IMR-90 (cell line): ENCODE measurements at regions not wholly inside any gene's neighbourhood (a gene's known extent, or its start where the extent isn't known, plus 50 kb on each side); places are given as distances from the start of the nearest gene placed in this dataset.

Experiments used
- ATAC-seq: fragments of 200-7000 bp; cut with Tn5 transposase; 2 replicates; pipeline ENCODE4 v1.9.1; 2020; ENCODE audit warnings: low read depth, mild to moderate bottlenecking, moderate library complexity
- BruUV-seq: library from RNA; stranded (reverse); fragments of 400-500 nt; replicated peaks from 2 replicates; lab custom pipeline; 2021; lab: Mats Ljungman, UMichigan
- CTCF ChIA-PET: fragments of 300-600 bp; formaldehyde crosslinking; extraction: SDS; loops from one replicate; lab custom pipeline; 2021; ENCODE audit warnings: antibody characterized with exemption; lab: Yijun Ruan, JAX
- POLR2A ChIA-PET: fragments of 300-600 bp; sonication (Branson Sonifier 250); formaldehyde crosslinking; loops from one replicate; lab custom pipeline; 2022; ENCODE audit warnings: antibody characterized with exemption; ENCODE audit not compliant: unreplicated experiment; lab: Charles Lee
- DNase-seq: peaks from one replicate; pipeline ENCODE4 v3.0.0; 2013
- H2AFZ ChIP-seq: replicated peaks from 2 replicates; pipeline ENCODE3; 2013; ENCODE audit warnings: low read length, mild to moderate bottlenecking; ENCODE audit not compliant: poor library complexity
- H2AK5ac ChIP-seq: 2 replicates; pipeline ENCODE4 v1.6.1; 2013; ENCODE audit warnings: low read depth, low read length, inconsistent platforms
- H2AK9ac ChIP-seq: replicated peaks from 2 replicates; pipeline ENCODE3; 2013; ENCODE audit warnings: mild to moderate bottlenecking, low read depth, low read length, moderate library complexity; ENCODE audit not compliant: poor library complexity
- H2BK120ac ChIP-seq: 2 replicates; pipeline ENCODE4 v1.6.1; 2013; ENCODE audit warnings: low read depth, low read length, inconsistent platforms
- H2BK15ac ChIP-seq: 3 replicates; pipeline ENCODE4 v1.6.1; 2013; ENCODE audit warnings: low read depth, low read length, inconsistent platforms
- H2BK20ac ChIP-seq: 2 replicates; pipeline ENCODE4 v1.6.1; 2013; ENCODE audit warnings: low read depth, mild to moderate bottlenecking, inconsistent platforms, low read length, moderate library complexity
- H2BK5ac ChIP-seq: 2 replicates; pipeline ENCODE4 v1.6.1; 2013; ENCODE audit warnings: mild to moderate bottlenecking, low read depth, low read length, inconsistent platforms; ENCODE audit not compliant: poor library complexity, severe bottlenecking
- H3K14ac ChIP-seq: replicated peaks from 2 replicates; pipeline ENCODE4 v1.6.1; 2013; ENCODE audit warnings: low read depth, low read length, inconsistent platforms
- H3K18ac ChIP-seq: 2 replicates; pipeline ENCODE4 v1.6.1; 2013; ENCODE audit warnings: low read depth, low read length, control low read depth
- H3K23ac ChIP-seq: 2 replicates; pipeline ENCODE4 v1.6.1; 2013; ENCODE audit warnings: low read depth, low read length, inconsistent platforms
- H3K27ac ChIP-seq: 2 replicates; pipeline ENCODE4 v1.5.1; 2013; ENCODE audit warnings: mild to moderate bottlenecking, control low read depth, low read length; ENCODE audit not compliant: insufficient read depth
- H3K27me3 ChIP-seq: 2 replicates; pipeline ENCODE4 v1.6.1; 2013; ENCODE audit warnings: low read length; ENCODE audit not compliant: control insufficient read depth, insufficient read depth
- H3K36me3 ChIP-seq: 2 replicates; pipeline ENCODE4 v1.6.1; 2013; ENCODE audit warnings: low read length, mixed read lengths; ENCODE audit not compliant: control insufficient read depth, insufficient read depth
- H3K4ac ChIP-seq: 2 replicates; pipeline ENCODE4 v1.6.1; 2013; ENCODE audit warnings: low read depth, low read length, inconsistent platforms
- H3K4me1 ChIP-seq: 2 replicates; pipeline ENCODE4 v1.6.1; 2013; ENCODE audit warnings: low read length, mixed read lengths; ENCODE audit not compliant: control insufficient read depth, insufficient read depth
- H3K4me2 ChIP-seq: 2 replicates; pipeline ENCODE4 v1.6.1; 2013; ENCODE audit warnings: low read depth, mild to moderate bottlenecking, control low read depth, low read length, moderate library complexity
- H3K4me3 ChIP-seq: 2 replicates; pipeline ENCODE4 v1.5.1; 2013; ENCODE audit warnings: low read depth, mild to moderate bottlenecking, control low read depth, low read length, moderate library complexity; ENCODE audit not compliant: insufficient read depth
- H3K56ac ChIP-seq: 2 replicates; pipeline ENCODE4 v1.6.1; 2013; ENCODE audit warnings: low read length, inconsistent platforms; ENCODE audit not compliant: insufficient read depth; ENCODE audit errors: extremely low read depth
- H3K79me1 ChIP-seq, 2 experiments: 2 replicates each; pipeline ENCODE4 v1.6.1; 2013; ENCODE audit warnings: low read length in 2 of 2, inconsistent platforms in 1 of 2, low read depth in 1 of 2
- H3K9ac ChIP-seq: 2 replicates; pipeline ENCODE4 v1.6.1; 2013; ENCODE audit warnings: low read depth, low read length, control low read depth
- H3K9me1 ChIP-seq: 2 replicates; pipeline ENCODE4 v1.6.1; 2013; ENCODE audit warnings: low read length, inconsistent platforms; ENCODE audit not compliant: insufficient read depth
- H3K9me3 ChIP-seq: 2 replicates; pipeline ENCODE4 v1.6.1; 2013; ENCODE audit warnings: low read length; ENCODE audit not compliant: control insufficient read depth, insufficient read depth
- H4K20me1 ChIP-seq: 2 replicates; pipeline ENCODE4 v1.6.1; 2013; ENCODE audit warnings: low read length, inconsistent platforms; ENCODE audit not compliant: insufficient read depth
- H4K5ac ChIP-seq: 2 replicates; pipeline ENCODE4 v1.6.1; 2013; ENCODE audit warnings: mild to moderate bottlenecking, low read depth, low read length, control low read depth
- H4K8ac ChIP-seq, 2 experiments: 2 replicates each; pipeline ENCODE4 v1.6.1; 2013; ENCODE audit warnings: low read depth in 2 of 2, low read length in 2 of 2, control low read depth in 1 of 2, inconsistent platforms in 1 of 2
- H4K91ac ChIP-seq: 2 replicates; pipeline ENCODE4 v1.6.1; 2013; ENCODE audit warnings: low read depth, low read length, inconsistent platforms; ENCODE audit not compliant: insufficient read depth
- CHD1 ChIP-seq: IDR thresholded peaks from 2 replicates; pipeline ENCODE4 v1.6.1; 2012; ENCODE audit warnings: low read depth, low read length, improper control_type of control experiment
- NFE2L2 ChIP-seq: fragments of 150-350 bp; IDR thresholded peaks from 2 replicates; pipeline ENCODE4 v1.6.1; 2016; ENCODE audit warnings: low read depth, mild to moderate bottlenecking, low read length
- POLR2A ChIP-seq: IDR thresholded peaks from 2 replicates; pipeline ENCODE4 v1.6.1; 2012; ENCODE audit warnings: mild to moderate bottlenecking, low read depth, low read length
- RFX5 ChIP-seq: IDR thresholded peaks from 2 replicates; pipeline ENCODE4 v1.8.0; 2012; ENCODE audit warnings: low read depth, mild to moderate bottlenecking, low read length, moderate library complexity
- SMC3 ChIP-seq: fragments of 150-350 bp; IDR thresholded peaks from 2 replicates; pipeline ENCODE4 v1.6.1; 2016; ENCODE audit warnings: low read depth, mild to moderate bottlenecking, antibody characterized with exemption, low read length, moderate library complexity
- WGBS, 2 experiments: methylation state at CpG; one replicate each; pipeline versions ENCODE4 v1.1.5 to v1.1.7; 2013; ENCODE audit warnings: missing lambda C conversion rate in 2 of 2; ENCODE audit not compliant: insufficient read length in 1 of 2; ENCODE audit errors: extremely low coverage in 2 of 2; 5-methylcytosine and 5-hydroxymethylcytosine counted together
- dilution Hi-C: fragments of 300-500 bp; cut with HindIII; formaldehyde crosslinking; loops from one replicate; pipeline ENCODE4 v1.14.3; 2018; ENCODE audit warnings: low sequenced_read_pairs; ENCODE audit not compliant: unreplicated experiment
- in situ Hi-C: fragments of 300-500 bp; cut with MboI; formaldehyde crosslinking; loops from 3 replicates; pipeline ENCODE4 v1.14.3; 2019; ENCODE audit warnings: low sequenced_read_pairs, inconsistent platforms, mixed read lengths
- intact Hi-C: fragments of 100-400 bp; cut with micrococcal nuclease; formaldehyde crosslinking; loops from 2 replicates; pipeline ENCODE4 v1.10.0; 2022

- DNase-seq = no peak
- H3K14ac ChIP-seq = no peak overlapping the region
Observed at GRCh38 chr2:142220901-142221300, 90.1 kb upstream of the LRP1B start.

More at GRCh38 chr2:142220901-142221300, 90.1 kb upstream of the LRP1B start:
- Histone ChIP-seq H2BK20ac (no peak overlapping the region), H3K27me3 (no peaks in the 10 kb centered on the region), H2AFZ (no peak overlapping the region), H3K9ac (no peak overlapping the region), H2BK120ac (no peak overlapping the region), H3K56ac (no peak overlapping the region), H3K4ac (no peak overlapping the region), H3K18ac (no peak overlapping the region), H3K4me3 (no peak overlapping the region), H3K27ac (no peak overlapping the region), H2AK9ac (no peak overlapping the region), H4K5ac (no peak overlapping the region), H3K4me1 (no peaks in the 10 kb centered on the region), H3K79me1 (no peaks in the 10 kb centered on the region), H4K8ac (no peak overlapping the region), H3K9me1 (peaks cover 3% of the 10 kb centered on the region; the same call in 1 of the 2 replicates), H2AK5ac (no peak overlapping the region), H3K23ac (no peak overlapping the region), H3K9me3 (no peaks in the 10 kb centered on the region), H2BK15ac (no peak overlapping the region), H4K20me1 (no peaks in the 10 kb centered on the region), H2BK5ac (no peak overlapping the region), H4K91ac (no peak overlapping the region), H3K4me2 (no peak overlapping the region), H3K36me3 (no peaks in the 10 kb centered on the region)
- no peak for ATAC-seq
- dilution Hi-C loops = no loop called here
- TF ChIP-seq RFX5 (no peak), NFE2L2 (no peak), POLR2A (no peak), CHD1 (no peak), SMC3 (no peak)
- POLR2A ChIA-PET = no interaction called here
- CTCF ChIA-PET = interaction anchor here (0.6 to 1.1 kb wide), 2 partner anchors 81 to 146 kb away, joined by 3 read pairs; no protein-coding TSS in a partner anchor
- no TSS peak for BruUV-seq
- intact Hi-C loops = no loop called here
- WGBS, 2 experiments = no CpG with 5 or more reads among the region's 3 CpGs
- in situ Hi-C loops = no loop called here
